ENCODE measurements at regions not wholly inside any gene's neighbourhood (a gene's known extent, or its start where the extent isn't known, plus 50 kb on each side); places are given as distances from the start of the nearest gene placed in this dataset.

GRCh38 chr6:12507636-12508035, 208.9 kb upstream of the PHACTR1 start:
- TF ChIP-seq GATA1 (IDR thresholded peaks at IDR 0.05; ENCODE audit: low read depth, low read length): no peak
- no peak for DNase-seq

GRCh38 chr6:12508553-12508952, 208.0 kb upstream of the PHACTR1 start:
- no peak for DNase-seq
- TF ChIP-seq POLR2A (IDR thresholded peaks at IDR 0.05; ENCODE audit: low read length) (no peak), GATA1 (IDR thresholded peaks at IDR 0.05; ENCODE audit: low read depth, low read length) (no peak)

DNA sequence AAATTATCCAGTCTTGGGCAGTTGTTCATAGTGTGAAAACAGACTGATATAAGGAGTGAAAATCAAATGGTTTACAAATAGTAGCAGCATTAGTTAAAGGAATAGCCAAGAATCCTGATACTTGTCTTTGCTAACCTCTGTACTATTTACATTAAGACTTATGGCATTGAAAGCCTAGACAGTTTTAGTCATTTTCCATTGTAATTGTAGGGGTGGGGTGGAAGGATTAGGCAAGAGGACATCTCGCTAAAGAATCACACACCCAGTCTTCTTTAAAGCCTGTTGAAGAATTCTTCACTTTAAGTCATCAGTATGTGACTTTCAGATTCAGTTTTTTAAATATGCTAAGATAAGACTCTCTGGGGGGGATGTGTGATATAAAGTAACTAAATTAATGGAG, 207.5 kb upstream of the PHACTR1 start:
- DNase-seq: no peak
- TF ChIP-seq GATA1 (IDR thresholded peaks at IDR 0.05; ENCODE audit: low read depth, low read length): no peak
- no peak for TF ChIP-seq POLR2A (IDR thresholded peaks at IDR 0.05; ENCODE audit: low read length)

GRCh38 chr6:12516070-12516469, 200.5 kb upstream of the PHACTR1 start:
- DNase-seq: no peak
- TF ChIP-seq POLR2A (IDR thresholded peaks at IDR 0.05; ENCODE audit: low read length): no peak
- no peak for TF ChIP-seq GATA1 (IDR thresholded peaks at IDR 0.05; ENCODE audit: low read depth, low read length)

DNA sequence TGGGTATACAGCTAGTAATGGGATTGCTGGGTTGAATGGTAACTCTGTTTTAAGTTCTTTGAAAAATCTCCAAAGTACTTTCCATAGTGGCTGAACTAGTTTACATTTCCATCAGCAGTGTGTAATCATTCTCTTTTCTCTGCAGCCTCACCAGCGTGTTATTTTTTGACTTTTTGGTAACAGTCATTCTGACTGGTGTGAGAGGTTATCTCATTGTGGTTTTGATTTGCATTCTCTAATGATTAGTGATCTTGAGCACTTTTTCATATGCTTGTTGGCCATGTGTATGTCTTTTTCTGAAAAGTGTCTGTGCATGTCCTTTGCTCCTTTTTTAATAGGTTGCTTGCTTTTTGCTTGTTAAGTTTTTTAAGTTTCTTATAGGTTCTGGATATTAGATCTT, 194.2 kb upstream of the PHACTR1 start:
- no peak for TF ChIP-seq POLR2A (IDR thresholded peaks at IDR 0.05; ENCODE audit: low read length)
- TF ChIP-seq GATA1 (IDR thresholded peaks at IDR 0.05; ENCODE audit: low read depth, low read length): no peak
- no peak for DNase-seq

DNA sequence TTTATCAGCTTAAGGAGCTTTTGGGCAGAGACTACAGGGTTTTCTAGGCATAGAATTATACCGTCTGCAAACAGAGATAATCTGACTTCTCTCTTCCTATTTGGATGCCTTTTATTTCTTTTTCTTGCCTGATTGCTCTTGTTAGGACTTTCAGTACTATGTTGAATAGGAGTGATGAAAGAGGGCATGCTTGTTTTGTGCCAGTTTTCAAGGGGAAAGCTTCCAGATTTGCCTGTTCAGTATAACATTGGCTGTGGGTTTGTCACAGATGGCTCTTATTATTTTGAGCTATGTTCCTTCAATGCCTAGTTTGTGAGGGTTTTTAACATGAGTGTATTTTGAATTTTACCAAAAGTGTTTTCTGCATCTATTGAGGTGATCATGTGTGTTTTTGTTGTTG, 192.8 kb upstream of the PHACTR1 start:
- DNase-seq: no peak
- TF ChIP-seq GATA1 (IDR thresholded peaks at IDR 0.05; ENCODE audit: low read depth, low read length) (no peak), POLR2A (IDR thresholded peaks at IDR 0.05; ENCODE audit: low read length) (no peak)

GRCh38 chr6:12525276-12525675, 191.3 kb upstream of the PHACTR1 start:
- TF ChIP-seq GATA1 (IDR thresholded peaks at IDR 0.05; ENCODE audit: low read depth, low read length) (no peak), POLR2A (IDR thresholded peaks at IDR 0.05; ENCODE audit: low read length) (no peak)
- no peak for DNase-seq

GRCh38 chr6:12527339-12527738, 189.2 kb upstream of the PHACTR1 start:
- no peak for TF ChIP-seq POLR2A (IDR thresholded peaks at IDR 0.05; ENCODE audit: low read length)
- no peak for TF ChIP-seq GATA1 (IDR thresholded peaks at IDR 0.05; ENCODE audit: low read depth, low read length)
- no peak for DNase-seq

- TF ChIP-seq GATA1 (IDR thresholded peaks at IDR 0.05; ENCODE audit: low read depth, low read length) (no peak), POLR2A (IDR thresholded peaks at IDR 0.05; ENCODE audit: low read length) (no peak)
- DNase-seq: no peak
Measured at GRCh38 chr6:12528136-12528535, 188.4 kb upstream of the PHACTR1 start.

DNA sequence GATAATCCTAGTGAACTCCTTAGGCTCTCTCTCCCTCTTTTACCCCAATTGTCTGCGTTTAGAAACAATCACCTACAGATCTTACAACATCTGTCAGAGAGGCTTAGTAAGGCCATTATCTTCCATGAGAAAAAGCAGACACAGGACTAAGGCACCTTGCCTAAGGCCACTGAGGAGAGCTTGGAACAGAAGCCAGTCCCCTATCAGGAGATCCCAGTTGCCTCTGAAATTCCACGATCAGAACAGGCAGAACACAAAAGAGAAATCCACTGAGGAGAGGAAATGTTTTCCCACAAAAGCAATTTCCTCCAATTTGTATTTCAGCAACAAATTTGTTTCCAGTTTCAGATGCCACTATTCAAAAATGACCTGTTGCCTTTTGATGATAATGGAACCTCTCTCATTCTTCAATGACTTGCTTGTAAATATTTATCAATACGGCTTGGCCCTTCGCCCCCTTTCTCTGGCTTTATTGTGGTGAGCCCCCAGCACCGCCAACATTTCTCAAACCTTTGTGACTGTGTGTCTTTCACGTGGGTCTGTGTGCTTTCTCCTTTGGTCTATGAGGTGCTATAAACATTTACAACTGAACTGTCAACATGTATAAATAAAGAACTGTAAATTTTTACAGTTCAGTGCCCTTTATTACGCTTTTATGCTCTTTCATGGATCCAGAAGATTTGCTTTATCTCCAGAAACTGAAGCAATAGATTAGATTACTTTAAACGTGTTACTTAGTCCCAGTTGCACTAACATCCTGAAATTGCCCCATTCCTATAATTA, 187.8 kb upstream of the PHACTR1 start:
- DNase-seq: no peak
- no peak for TF ChIP-seq POLR2A (IDR thresholded peaks at IDR 0.05; ENCODE audit: low read length)
- TF ChIP-seq GATA1 (IDR thresholded peaks at IDR 0.05; ENCODE audit: low read depth, low read length): no peak

DNA sequence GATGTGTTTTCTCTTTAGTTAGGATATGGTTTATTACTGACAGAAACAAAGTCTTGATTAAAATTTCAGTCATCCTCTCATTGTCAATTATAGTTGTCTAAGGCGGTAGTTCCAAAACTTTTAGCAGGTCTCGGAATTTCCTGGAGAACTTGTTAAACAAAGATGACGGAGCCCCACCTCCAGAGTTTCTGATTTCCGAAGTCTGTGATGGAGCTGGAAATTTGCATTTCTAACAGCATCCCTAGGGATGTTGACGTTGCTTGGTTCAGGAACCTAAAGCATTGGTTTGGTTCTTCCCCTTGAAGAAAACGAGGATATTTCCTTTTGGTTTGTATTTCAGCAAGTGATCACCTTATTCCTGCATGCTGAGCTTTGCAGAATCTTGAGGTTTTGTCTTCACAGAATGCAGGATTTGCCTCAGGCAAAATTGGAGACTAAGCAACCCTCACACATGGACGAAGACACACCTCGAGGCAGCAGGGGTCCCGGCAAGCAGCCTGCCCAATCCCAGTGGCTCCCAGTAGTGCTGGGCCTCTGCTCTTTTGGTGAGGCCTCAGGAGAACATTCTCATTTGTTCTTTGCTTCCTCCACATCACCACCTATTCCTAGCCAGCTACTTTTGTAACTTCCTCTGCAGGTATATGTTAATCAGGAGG, 187.1 kb upstream of the PHACTR1 start:
- TF ChIP-seq POLR2A (IDR thresholded peaks at IDR 0.05; ENCODE audit: low read length): no peak
- no peak for TF ChIP-seq GATA1 (IDR thresholded peaks at IDR 0.05; ENCODE audit: low read depth, low read length)
- no peak for DNase-seq

GRCh38 chr6:12530345-12530744, 186.2 kb upstream of the PHACTR1 start:
- no peak for DNase-seq
- no peak for TF ChIP-seq GATA1 (IDR thresholded peaks at IDR 0.05; ENCODE audit: low read depth, low read length)
- TF ChIP-seq POLR2A (IDR thresholded peaks at IDR 0.05; ENCODE audit: low read length): no peak

DNA sequence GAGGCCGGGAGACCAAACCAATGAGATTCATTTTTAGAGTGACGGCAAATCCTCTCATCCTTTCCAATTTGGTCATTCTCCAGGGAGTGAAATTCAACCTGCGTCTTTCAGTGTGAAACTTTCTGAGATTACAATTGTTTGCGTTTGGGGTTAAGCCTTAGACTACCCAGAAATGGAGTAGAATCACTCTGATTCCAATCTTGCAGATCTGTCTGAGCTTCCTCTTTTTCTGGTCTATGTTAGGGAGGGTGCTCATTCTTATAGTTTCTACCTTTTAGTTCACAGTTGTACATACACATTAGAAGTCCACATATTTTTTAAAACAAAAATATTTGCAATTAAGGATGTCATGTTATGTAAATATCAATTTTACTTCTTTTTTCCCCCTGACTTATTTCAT, 183.0 kb upstream of the PHACTR1 start:
- TF ChIP-seq POLR2A (IDR thresholded peaks at IDR 0.05; ENCODE audit: low read length) (no peak), GATA1 (IDR thresholded peaks at IDR 0.05; ENCODE audit: low read depth, low read length) (no peak)

GRCh38 chr6:12534069-12534853, 182.3 kb upstream of the PHACTR1 start:
- DNase-seq: no peak
- TF ChIP-seq GATA1 (IDR thresholded peaks at IDR 0.05; ENCODE audit: low read depth, low read length) (no peak), POLR2A (IDR thresholded peaks at IDR 0.05; ENCODE audit: low read length) (no peak)

More for the DNA sequence above, 183.0 kb upstream of the PHACTR1 start:
- DNase-seq: no peak
